ENCODE measurements at regions not wholly inside any gene's neighbourhood (a gene's known extent, or its start where the extent isn't known, plus 50 kb on each side); places are given as distances from the start of the nearest gene placed in this dataset.

GRCh38 chr11:45337583-45338360, 51.6 kb upstream of the SYT13 start:
- WGBS: 79% methylated on average over 10 of the region's 10 CpGs
- H3K9me3 ChIP-seq: no peaks in the 10 kb centered on the region
- peaks cover under 1% of the 10 kb centered on the region for H3K27me3 ChIP-seq
- peaks cover 14% of the 10 kb centered on the region for H3K4me1 ChIP-seq
- DNase-seq (ENCODE audit: low spot score in 2 of 2): no peak
- no peaks in the 10 kb centered on the region for H3K36me3 ChIP-seq
- no peak for TF ChIP-seq POLR2A (IDR thresholded peaks at IDR 0.05)
- TF ChIP-seq EP300 (IDR thresholded peaks at IDR 0.05): no peak
- TF ChIP-seq CTCF (IDR thresholded peaks at IDR 0.05): no peak
- no peak for TF ChIP-seq POLR2AphosphoS5 (IDR thresholded peaks at IDR 0.05)
- H3K4me3 ChIP-seq: no peak overlapping the region
- no peak overlapping the region for H3K27ac ChIP-seq

DNA sequence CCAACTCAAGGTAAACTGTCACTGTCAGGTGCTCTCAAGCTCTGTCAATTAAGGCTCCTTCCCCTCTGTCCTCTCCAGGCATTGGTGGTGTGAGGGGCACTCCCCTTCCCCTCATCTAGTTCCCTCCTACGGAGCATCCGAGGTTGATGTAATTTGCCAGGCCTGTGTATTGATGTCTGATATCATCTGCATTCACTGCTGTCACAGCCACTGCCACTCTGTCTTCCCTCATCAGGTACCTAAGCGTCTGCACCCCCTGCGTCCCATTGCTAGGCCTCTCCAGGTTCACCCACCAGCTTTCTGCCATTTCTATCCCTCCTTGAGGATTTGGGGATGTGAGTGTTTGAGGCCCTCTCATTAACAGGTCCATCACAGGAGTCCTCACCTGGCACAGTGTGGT, 50.0 kb upstream of the SYT13 start:
- Histone ChIP-seq H3K36me3 (no peaks in the 10 kb centered on the region), H3K4me3 (no peak overlapping the region), H3K27ac (no peak overlapping the region), H3K27me3 (peaks cover 3% of the 10 kb centered on the region), H3K4me1 (peaks cover 19% of the 10 kb centered on the region), H3K9me3 (no peaks in the 10 kb centered on the region)
- WGBS: 87% methylated on average over 4 of the region's 4 CpGs
- DNase-seq (ENCODE audit: low spot score in 2 of 2): no peak
- no peak for TF ChIP-seq POLR2AphosphoS5 (IDR thresholded peaks at IDR 0.05)
- TF ChIP-seq EP300 (IDR thresholded peaks at IDR 0.05): no peak
- no peak for TF ChIP-seq POLR2A (IDR thresholded peaks at IDR 0.05)
- TF ChIP-seq CTCF (IDR thresholded peaks at IDR 0.05): no peak

Measured in suprapubic skin (tissue), 4 donors.